ENCODE measurements at regions not wholly inside any gene's neighbourhood (a gene's known extent, or its start where the extent isn't known, plus 50 kb on each side); places are given as distances from the start of the nearest gene placed in this dataset.
A peak's percentile ranks its signal among the peaks of the same experiment; 100 is the strongest.
"Not testable (repeated sequence)": the region's sequence is repeated elsewhere in the genome, so short reads cannot be mapped to it uniquely, and the experiment has no call there.

- DNase-seq = no peak
Measured at GRCh38 chr1:157249326-157249725, 111.1 kb upstream of the ETV3 start.

- not testable (repeated sequence) for DNase-seq
Measured at GRCh38 chr1:157247764-157248049, 109.5 kb upstream of the ETV3 start.

GRCh38 chr1:157247005-157247763 lies 109.0 kb upstream of the ETV3 start:
- no peak for DNase-seq

DNA sequence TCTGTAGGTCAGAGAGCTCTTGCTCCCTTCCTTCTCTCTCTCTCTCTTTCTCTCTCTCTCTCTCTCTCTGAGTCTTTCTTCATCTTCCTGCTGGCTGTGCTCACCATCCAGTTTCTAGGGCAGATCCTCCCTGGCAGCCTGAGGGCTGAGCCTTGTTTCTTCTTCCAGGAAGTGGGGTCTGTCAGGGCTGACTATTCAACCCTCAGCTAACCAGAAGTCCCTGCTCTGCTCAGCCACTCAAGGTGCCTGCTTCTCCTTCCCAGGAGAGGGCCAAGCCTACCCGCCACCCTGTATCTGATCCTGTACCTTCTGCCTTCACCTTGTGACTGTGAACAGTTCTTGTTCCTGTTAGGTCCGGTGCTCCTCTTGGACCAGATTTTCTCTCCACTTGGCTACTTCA lies 107.6 kb upstream of the ETV3 start:
- DNase-seq = no peak

DNA sequence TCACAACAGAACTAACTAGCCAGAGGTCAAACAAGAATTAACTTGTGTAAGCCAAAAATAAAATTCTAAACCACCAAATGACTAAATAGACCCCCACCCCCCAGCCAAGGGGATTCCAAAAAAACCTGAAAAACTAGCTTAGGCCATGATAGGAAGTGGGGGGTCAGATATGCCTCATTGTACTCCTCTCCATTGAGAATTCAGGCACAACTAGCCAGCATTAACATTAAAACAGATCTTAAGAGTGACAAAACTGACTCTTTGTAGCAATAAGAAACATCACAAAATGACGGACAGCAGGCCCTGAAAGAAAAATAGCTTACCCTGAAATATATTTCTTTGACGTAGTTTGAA lies 103.0 kb upstream of the ETV3 start:
- no peak for DNase-seq

DNA sequence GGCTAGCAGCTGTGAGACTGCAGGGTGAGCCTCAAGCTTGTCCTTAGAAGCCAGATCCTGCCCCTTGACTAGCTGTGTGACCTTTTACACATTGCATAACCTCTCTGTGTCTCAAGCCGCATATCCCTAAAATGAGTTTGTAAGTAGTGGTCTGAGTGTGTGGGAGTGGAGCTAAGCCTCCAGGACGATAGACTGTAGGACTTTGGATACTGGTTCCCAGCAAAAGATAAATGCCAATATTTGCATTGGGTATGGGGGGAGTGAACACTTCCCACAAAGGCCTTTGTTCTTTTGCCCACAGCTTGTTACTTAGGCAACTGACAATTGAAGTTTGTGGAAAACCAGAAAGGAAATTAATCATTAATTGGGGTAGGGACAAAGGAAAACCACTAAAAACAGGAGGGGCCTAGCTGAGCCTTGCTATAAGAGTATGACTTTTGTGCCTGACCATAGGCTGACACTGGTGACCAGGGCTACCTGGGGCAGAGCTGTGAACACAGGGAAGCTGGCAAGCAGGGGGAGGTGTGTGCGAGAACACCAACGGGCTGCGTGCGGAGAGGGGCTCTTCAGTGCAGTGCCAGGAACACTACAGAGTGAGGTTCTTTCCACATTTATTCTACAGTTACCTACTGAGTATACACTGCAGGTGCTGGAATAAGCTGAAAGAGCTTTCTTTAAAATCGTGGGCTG lies 102.4 kb upstream of the ETV3 start:
- peak; percentile 95 for DNase-seq

DNA sequence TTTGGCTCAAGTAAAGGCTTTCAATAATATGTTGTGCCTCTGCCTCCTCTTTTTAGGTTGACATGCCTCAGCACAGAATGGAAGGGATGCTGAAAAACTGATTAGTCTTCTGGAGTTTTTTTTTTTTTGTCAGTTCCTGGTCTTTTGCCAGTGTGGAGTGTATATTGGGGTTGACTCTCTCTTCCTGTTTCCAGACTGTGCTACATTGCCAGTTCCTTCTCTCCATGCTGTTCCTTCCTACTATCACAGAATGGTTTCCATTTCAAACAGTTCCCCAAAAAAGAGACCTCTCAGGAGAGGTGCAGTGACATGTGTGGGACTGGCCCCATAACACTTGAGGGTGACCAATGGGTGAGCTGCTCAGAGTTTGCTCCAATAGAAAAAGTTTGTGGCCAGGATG lies 101.7 kb upstream of the ETV3 start:
- peak; percentile 24 for DNase-seq

GRCh38 chr1:157238585-157238984 lies 100.4 kb upstream of the ETV3 start:
- DNase-seq = no peak

GRCh38 chr1:157237981-157238380 lies 99.8 kb upstream of the ETV3 start:
- peak; percentile 32 for DNase-seq

- no peak for DNase-seq
Measured at GRCh38 chr1:157237522-157237921, 99.3 kb upstream of the ETV3 start.

DNA sequence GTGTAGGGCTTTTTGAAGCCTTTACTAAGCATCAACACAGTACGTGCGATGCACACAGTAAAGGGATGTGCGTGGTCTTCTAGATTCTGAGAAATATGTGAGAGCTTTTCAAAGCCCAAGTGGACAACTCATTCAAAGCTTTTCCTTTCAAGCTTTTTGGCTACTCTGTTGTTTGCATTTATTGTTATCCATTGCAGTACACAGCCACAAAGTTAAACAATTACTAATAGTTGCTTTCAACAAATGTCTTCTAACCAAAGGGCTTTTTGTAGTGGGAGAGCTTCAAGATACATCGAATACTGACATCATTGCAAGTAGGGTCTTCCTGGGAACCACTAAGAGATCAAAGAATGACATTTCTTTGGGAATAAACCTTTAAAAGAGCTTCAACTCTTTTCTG lies 97.9 kb upstream of the ETV3 start:
- DNase-seq = no peak

GRCh38 chr1:157235307-157235706 lies 97.1 kb upstream of the ETV3 start:
- DNase-seq = no peak

- DNase-seq = no peak
Measured at GRCh38 chr1:157234705-157235273, 96.6 kb upstream of the ETV3 start.

DNA sequence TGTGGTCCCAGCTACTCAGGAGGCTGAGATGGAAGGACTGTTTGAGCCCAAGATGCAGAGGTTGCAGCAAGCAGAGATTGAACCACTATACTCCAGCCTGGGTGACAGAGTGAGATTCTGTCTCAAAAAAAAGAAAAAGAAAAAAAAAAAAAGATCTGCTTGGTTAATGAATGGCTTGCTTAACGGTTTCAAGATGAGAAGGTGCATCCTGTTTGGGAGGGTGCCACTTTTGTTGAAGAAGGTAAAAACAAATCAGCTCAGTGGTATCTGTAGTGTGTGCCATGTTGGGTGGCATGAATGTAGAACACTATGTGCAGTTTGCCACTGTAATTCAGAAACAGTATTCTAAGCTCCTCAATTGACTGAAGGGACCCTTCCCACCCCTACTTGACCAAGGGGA lies 94.9 kb upstream of the ETV3 start:
- no peak for DNase-seq

DNA sequence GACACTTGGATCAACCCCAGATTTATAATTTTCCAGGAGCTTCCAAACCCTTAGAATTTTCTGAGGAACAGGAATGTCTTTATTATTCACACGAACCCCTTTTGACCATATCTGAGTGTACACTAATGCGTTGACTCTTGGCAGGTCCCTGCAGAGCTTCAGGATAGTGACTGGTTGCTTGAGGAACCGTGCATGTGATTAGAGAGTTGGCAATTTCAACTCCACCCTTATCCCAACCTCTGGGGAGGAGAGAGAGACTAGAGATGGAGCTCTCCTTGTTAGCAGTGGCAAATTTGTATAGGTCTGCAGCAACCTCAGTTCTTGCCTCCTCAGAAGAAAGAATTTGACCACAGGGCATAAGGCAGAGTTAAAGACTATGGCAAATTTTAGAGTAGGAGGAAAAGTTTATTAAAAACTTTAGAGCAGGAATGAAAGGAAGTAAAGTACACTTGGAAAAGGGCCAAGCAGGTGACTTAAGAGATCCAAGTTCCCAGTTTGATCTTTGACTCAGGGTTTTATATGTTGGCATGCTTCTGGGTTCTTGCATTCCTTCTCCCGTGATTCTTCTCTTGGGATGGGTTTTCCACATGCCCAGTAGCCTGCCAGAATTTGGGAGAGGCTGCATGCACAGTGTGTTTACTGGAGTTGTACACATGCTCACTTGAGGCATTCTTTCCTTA lies 93.8 kb upstream of the ETV3 start:
- no peak for DNase-seq

GRCh38 chr1:157230500-157230899 lies 92.3 kb upstream of the ETV3 start:
- no peak for DNase-seq

DNA sequence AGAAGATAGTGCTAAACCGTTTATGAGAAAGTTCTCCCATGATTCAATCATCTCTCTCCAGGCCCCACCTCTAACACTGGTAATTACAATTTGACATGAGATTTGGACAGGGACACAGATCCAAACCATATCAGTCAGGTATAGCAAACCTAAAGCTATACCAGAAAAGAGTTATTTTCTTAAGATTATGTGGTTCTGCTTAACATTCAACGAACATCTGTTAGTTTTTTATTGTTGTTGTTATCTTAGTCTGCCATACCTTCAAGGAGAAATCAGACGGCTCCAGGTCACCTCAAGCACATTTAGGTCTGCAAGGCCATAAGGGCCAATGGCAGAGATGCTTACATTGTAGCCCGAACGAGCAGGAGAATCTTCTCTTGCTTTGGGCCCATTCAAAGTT lies 89.5 kb upstream of the ETV3 start:
- no peak for DNase-seq

DNA sequence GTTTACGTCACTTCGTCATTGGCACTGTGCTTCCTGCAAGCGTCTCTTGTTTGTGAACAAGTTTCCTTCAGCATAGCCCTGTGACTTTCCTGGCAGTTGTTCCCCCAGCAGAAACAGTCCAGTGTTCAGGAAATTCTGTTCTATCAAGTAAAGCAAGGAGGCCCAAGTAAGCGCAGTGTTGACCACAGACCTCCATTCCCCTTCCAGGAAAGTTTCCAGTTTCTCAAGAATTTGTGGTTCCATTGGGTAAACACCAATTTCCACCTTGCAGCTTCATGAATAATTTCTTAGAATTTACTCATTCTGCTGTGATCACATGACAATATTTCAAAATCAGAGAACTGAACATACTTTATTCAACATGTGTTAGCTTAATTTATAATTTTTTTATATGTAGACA lies 88.5 kb upstream of the ETV3 start:
- DNase-seq = no peak

GRCh38 chr1:157219600-157219999 lies 81.4 kb upstream of the ETV3 start:
- no peak for DNase-seq

DNA sequence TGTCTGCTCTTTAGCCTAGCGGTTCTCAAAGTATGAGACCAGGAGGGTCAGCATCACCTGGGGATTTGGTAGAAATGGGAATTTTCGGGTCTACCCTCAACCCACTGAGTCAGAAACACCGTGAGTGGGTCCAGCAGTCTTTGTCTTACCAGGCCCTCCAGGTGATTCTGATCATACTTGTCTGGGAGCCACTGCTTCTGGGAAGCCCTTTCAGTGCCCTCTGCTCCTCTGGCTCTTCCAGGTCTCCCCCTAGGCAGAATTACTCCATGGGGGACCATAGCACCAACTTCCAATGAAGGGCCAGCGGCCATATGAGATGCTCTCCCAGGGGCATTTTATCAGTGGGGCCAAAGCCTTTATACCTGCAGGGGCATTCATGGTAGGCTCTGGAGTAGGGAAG lies 81.0 kb upstream of the ETV3 start:
- DNase-seq = no peak

DNA sequence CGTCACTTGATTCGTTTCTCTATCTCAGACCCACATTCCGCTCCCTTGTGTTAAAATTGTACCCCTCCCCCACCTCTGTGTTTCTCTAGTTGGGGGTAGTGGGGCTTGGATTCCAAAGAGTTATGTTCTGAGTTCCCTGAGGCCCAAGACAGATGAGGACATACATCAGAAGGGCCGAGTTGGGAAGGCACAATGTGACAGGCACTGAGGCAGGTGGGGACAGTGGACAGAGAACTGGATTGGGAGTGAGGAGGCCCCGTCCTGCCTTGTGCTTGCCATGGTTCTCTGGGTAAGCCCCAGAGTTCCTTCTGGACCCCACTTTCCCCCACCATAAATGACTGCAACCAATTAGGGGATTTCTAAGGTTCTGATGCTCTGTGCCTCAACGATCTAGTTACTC lies 80.5 kb upstream of the ETV3 start:
- DNase-seq = no peak

- DNase-seq = no peak
Measured at GRCh38 chr1:157217486-157217885, 79.3 kb upstream of the ETV3 start.

DNA sequence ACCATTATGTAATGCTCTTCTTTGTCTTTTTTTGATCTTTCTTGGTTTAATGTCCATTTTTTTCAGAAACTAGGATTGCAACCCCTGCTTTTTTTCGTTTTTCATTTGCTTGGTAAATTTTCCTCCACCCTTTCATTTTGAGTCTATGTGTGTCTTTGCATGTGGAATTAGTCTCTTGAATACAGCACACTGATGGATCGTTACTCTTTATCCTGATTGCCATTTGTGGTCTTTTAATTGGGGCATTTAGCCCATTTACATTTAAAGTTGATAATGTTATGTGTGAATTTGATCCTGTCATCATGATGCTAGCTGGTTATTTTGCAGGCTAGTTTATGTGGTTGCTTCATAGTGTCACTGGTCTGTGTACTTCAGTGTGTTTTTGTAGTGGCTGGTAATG lies 75.6 kb upstream of the ETV3 start:
- DNase-seq = no peak

GRCh38 chr1:157209514-157209913 lies 71.3 kb upstream of the ETV3 start:
- DNase-seq = no peak
